ENCODE measurements at regions not wholly inside any gene's neighbourhood (a gene's known extent, or its start where the extent isn't known, plus 50 kb on each side); places are given as distances from the start of the nearest gene placed in this dataset.
"Not testable (repeated sequence)": the region's sequence is repeated elsewhere in the genome, so short reads cannot be mapped to it uniquely, and the experiment has no call there.

- Histone ChIP-seq H3K27ac (no peak overlapping the region), H3K4me3 (no peak overlapping the region), H3K36me3 (no peaks in the 10 kb centered on the region), H3K9me3 (no peaks in the 10 kb centered on the region), H3K4me1 (ENCODE audit: control insufficient read depth in 1 of 2, low read depth in 2 of 2) (no peaks in the 10 kb centered on the region), H3K27me3 (replicated peaks; ENCODE audit: insufficient read depth) (no peaks in the 10 kb centered on the region)
- ATAC-seq (ENCODE audit: insufficient number of reproducible peaks, low FRiP score, low read depth) (no peak), DNase-seq (ENCODE audit: low spot score) (no peak)
- TF ChIP-seq CTCF (IDR thresholded peaks at IDR 0.05): no peak
Observed at GRCh38 chr5:114719268-114719667, 357.4 kb downstream of the KCNN2 start.

- ATAC-seq (ENCODE audit: insufficient number of reproducible peaks, low FRiP score, low read depth): no peak
- Histone ChIP-seq H3K27ac (no peak overlapping the region), H3K27me3 (replicated peaks; ENCODE audit: insufficient read depth) (no peaks in the 10 kb centered on the region), H3K4me1 (ENCODE audit: control insufficient read depth in 1 of 2, low read depth in 2 of 2) (no peaks in the 10 kb centered on the region), H3K36me3 (no peaks in the 10 kb centered on the region), H3K4me3 (no peak overlapping the region), H3K9me3 (no peaks in the 10 kb centered on the region)
- no peak for TF ChIP-seq CTCF (IDR thresholded peaks at IDR 0.05)
- DNase-seq (ENCODE audit: low spot score): no peak
Observed at GRCh38 chr5:114716955-114717354, 355.1 kb downstream of the KCNN2 start.

- H3K4me1 ChIP-seq (ENCODE audit: control insufficient read depth in 1 of 2, low read depth in 2 of 2); H3K27ac ChIP-seq; ATAC-seq (ENCODE audit: insufficient number of reproducible peaks, low FRiP score, low read depth); H3K27me3 ChIP-seq (replicated peaks; ENCODE audit: insufficient read depth); DNase-seq (ENCODE audit: low spot score); H3K36me3 ChIP-seq; H3K9me3 ChIP-seq; H3K4me3 ChIP-seq: not testable (repeated sequence)
Observed at GRCh38 chr5:114704225-114704893, 342.5 kb downstream of the KCNN2 start.

- no peak for DNase-seq (ENCODE audit: low spot score)
- Histone ChIP-seq H3K27ac (no peak overlapping the region), H3K9me3 (no peaks in the 10 kb centered on the region), H3K36me3 (no peaks in the 10 kb centered on the region), H3K27me3 (replicated peaks; ENCODE audit: insufficient read depth) (no peaks in the 10 kb centered on the region), H3K4me1 (ENCODE audit: control insufficient read depth in 1 of 2, low read depth in 2 of 2) (no peaks in the 10 kb centered on the region), H3K4me3 (no peak overlapping the region)
- no peak for TF ChIP-seq CTCF (IDR thresholded peaks at IDR 0.05)
- no peak for ATAC-seq (ENCODE audit: insufficient number of reproducible peaks, low FRiP score, low read depth)
Observed at GRCh38 chr5:114702731-114703130, 340.9 kb downstream of the KCNN2 start.

GRCh38 chr5:114702136-114702535 lies 340.3 kb downstream of the KCNN2 start:
- Histone ChIP-seq H3K4me3 (no peak overlapping the region), H3K9me3 (no peaks in the 10 kb centered on the region), H3K27me3 (replicated peaks; ENCODE audit: insufficient read depth) (no peaks in the 10 kb centered on the region), H3K27ac (no peak overlapping the region), H3K4me1 (ENCODE audit: control insufficient read depth in 1 of 2, low read depth in 2 of 2) (no peaks in the 10 kb centered on the region), H3K36me3 (no peaks in the 10 kb centered on the region)
- no peak for DNase-seq (ENCODE audit: low spot score)
- no peak for TF ChIP-seq CTCF (IDR thresholded peaks at IDR 0.05)
- no peak for ATAC-seq (ENCODE audit: insufficient number of reproducible peaks, low FRiP score, low read depth)

- DNase-seq (ENCODE audit: low spot score) (no peak), ATAC-seq (ENCODE audit: insufficient number of reproducible peaks, low FRiP score, low read depth) (no peak)
- Histone ChIP-seq H3K36me3 (no peaks in the 10 kb centered on the region), H3K27me3 (replicated peaks; ENCODE audit: insufficient read depth) (no peaks in the 10 kb centered on the region), H3K4me1 (ENCODE audit: control insufficient read depth in 1 of 2, low read depth in 2 of 2) (no peaks in the 10 kb centered on the region), H3K9me3 (no peaks in the 10 kb centered on the region), H3K27ac (no peak overlapping the region), H3K4me3 (no peak overlapping the region)
- TF ChIP-seq CTCF (IDR thresholded peaks at IDR 0.05): no peak
Observed at GRCh38 chr5:114700823-114701222, 339.0 kb downstream of the KCNN2 start.

Data from thoracic aorta (tissue), 2 donors.